ENCODE measurements at regions not wholly inside any gene's neighbourhood (a gene's known extent, or its start where the extent isn't known, plus 50 kb on each side); places are given as distances from the start of the nearest gene placed in this dataset.

- no peaks in the 10 kb centered on the region for H3K9me3 ChIP-seq
- no peaks in the 10 kb centered on the region for H3K4me1 ChIP-seq
- ATAC-seq (no peak), DNase-seq (no peak)
- no peak overlapping the region for H3K4me3 ChIP-seq
- H3K27ac ChIP-seq = no peak overlapping the region
- H3K36me3 ChIP-seq = no peaks in the 10 kb centered on the region
- intact Hi-C loops (cut with DNase I) = no loop called here
- H3K27me3 ChIP-seq (ENCODE audit: low read depth) = no peaks in the 10 kb centered on the region
- no peak for TF ChIP-seq CTCF (IDR thresholded peaks at IDR 0.05)
These were observed 153.2 kb upstream of the SLC13A1 start for GRCh38 chr7:123352973-123353372.

- TF ChIP-seq CTCF (IDR thresholded peaks at IDR 0.05) = no peak
- intact Hi-C loops (cut with DNase I) = no loop called here
- DNase-seq (no peak), ATAC-seq (no peak)
- H3K9me3 ChIP-seq = no peaks in the 10 kb centered on the region
- no peaks in the 10 kb centered on the region for H3K27me3 ChIP-seq (ENCODE audit: low read depth)
- H3K4me3 ChIP-seq = no peak overlapping the region
- no peaks in the 10 kb centered on the region for H3K4me1 ChIP-seq
- no peak overlapping the region for H3K27ac ChIP-seq
- H3K36me3 ChIP-seq = no peaks in the 10 kb centered on the region
These were observed 152.0 kb upstream of the SLC13A1 start for GRCh38 chr7:123351516-123352505.

GRCh38 chr7:123351027-123351426, 151.3 kb upstream of the SLC13A1 start:
- Histone ChIP-seq H3K36me3 (no peaks in the 10 kb centered on the region), H3K9me3 (no peaks in the 10 kb centered on the region), H3K4me3 (no peak overlapping the region), H3K27me3 (ENCODE audit: low read depth) (no peaks in the 10 kb centered on the region), H3K27ac (no peak overlapping the region), H3K4me1 (no peaks in the 10 kb centered on the region)
- no peak for TF ChIP-seq CTCF (IDR thresholded peaks at IDR 0.05)
- intact Hi-C loops (cut with DNase I) = no loop called here
- DNase-seq (no peak), ATAC-seq (no peak)

- H3K27me3 ChIP-seq (ENCODE audit: low read depth) = no peaks in the 10 kb centered on the region
- H3K4me1 ChIP-seq = no peaks in the 10 kb centered on the region
- no peak for TF ChIP-seq CTCF (IDR thresholded peaks at IDR 0.05)
- ATAC-seq (no peak), DNase-seq (no peak)
- H3K9me3 ChIP-seq = no peaks in the 10 kb centered on the region
- no peak overlapping the region for H3K4me3 ChIP-seq
- no peaks in the 10 kb centered on the region for H3K36me3 ChIP-seq
- H3K27ac ChIP-seq = no peak overlapping the region
- intact Hi-C loops (cut with DNase I) = no loop called here
These were observed 148.9 kb upstream of the SLC13A1 start for GRCh38 chr7:123348690-123349089.

GRCh38 chr7:123346766-123347165, 147.0 kb upstream of the SLC13A1 start:
- intact Hi-C loops (cut with DNase I) = no loop called here
- no peaks in the 10 kb centered on the region for H3K9me3 ChIP-seq
- ATAC-seq (no peak), DNase-seq (no peak)
- no peaks in the 10 kb centered on the region for H3K27me3 ChIP-seq (ENCODE audit: low read depth)
- no peak overlapping the region for H3K4me3 ChIP-seq
- no peaks in the 10 kb centered on the region for H3K36me3 ChIP-seq
- no peaks in the 10 kb centered on the region for H3K4me1 ChIP-seq
- TF ChIP-seq CTCF (IDR thresholded peaks at IDR 0.05) = no peak
- no peak overlapping the region for H3K27ac ChIP-seq

Data from lower lobe of right lung (tissue), 2 donors.